HEK293 (cell line): ENCODE measurements at regions not wholly inside any gene's neighbourhood (a gene's known extent, or its start where the extent isn't known, plus 50 kb on each side); places are given as distances from the start of the nearest gene placed in this dataset.

Experiments
- CTCF ChIA-PET: fragments of 350-600 bp; formaldehyde crosslinking; extraction: SDS; loops from one replicate; lab custom pipeline; 2021; ENCODE audit warnings: antibody characterized with exemption; lab: Yijun Ruan, JAX
- POLR2A ChIA-PET: fragments of 300-600 bp; formaldehyde crosslinking; extraction: SDS; loops from one replicate; lab custom pipeline; 2020; ENCODE audit warnings: antibody characterized with exemption, inconsistent platforms; lab: Yijun Ruan, JAX
- H3K27ac ChIP-seq: fragments of 200-500 bp; sonication (Bioruptor generic); 2 replicates; pipeline ENCODE4 v1.5.1; 2014; ENCODE audit warnings: low read depth, low read length, control low read depth, inconsistent platforms; ENCODE audit errors: extremely low read depth
- H3K36me3 ChIP-seq, 2 experiments: fragments of 200-500 bp in 1 of 2; sonication (Bioruptor generic) in 1 of 2; 1 replicate in 1 of 2; 2 replicates in 1 of 2; pipeline ENCODE4 v1.5.1; 2014 to 2017; ENCODE audit warnings: inconsistent platforms in 2 of 2, low read length in 2 of 2; ENCODE audit not compliant: control insufficient read depth in 2 of 2, insufficient read depth in 1 of 2
- H3K4me1 ChIP-seq: fragments of 200-500 bp; sonication (Bioruptor generic); 2 replicates; pipeline ENCODE4 v1.5.1; 2014; ENCODE audit warnings: mild to moderate bottlenecking, low read length, inconsistent platforms; ENCODE audit not compliant: control insufficient read depth, insufficient read depth
- H3K4me3 ChIP-seq: 2 replicates; pipeline ENCODE4 v1.5.1; 2011; ENCODE audit warnings: low read depth, mild to moderate bottlenecking, control low read depth, low read length, moderate library complexity
- H3K9me3 ChIP-seq: fragments of 200-500 bp; sonication (Bioruptor generic); 2 replicates; pipeline ENCODE4 v1.5.1; 2014; ENCODE audit warnings: low read depth, low read length, inconsistent platforms; ENCODE audit not compliant: control insufficient read depth, insufficient read depth
- BCL11A ChIP-seq: fragments of 450-650 bp; formaldehyde crosslinking; IDR thresholded peaks from 2 replicates; pipeline ENCODE4 v1.5.1; 2016; ENCODE audit warnings: low read depth, missing biosample characterization, missing genetic modification characterization
- GLIS1 ChIP-seq: fragments of 450-650 bp; formaldehyde crosslinking; IDR thresholded peaks from 2 replicates; pipeline ENCODE4 v1.5.1; 2016; ENCODE audit warnings: missing biosample characterization, missing genetic modification characterization
- GLIS2 ChIP-seq: fragments of 450-650 bp; formaldehyde crosslinking; IDR thresholded peaks from 2 replicates; pipeline ENCODE4 v1.5.1; 2016; ENCODE audit warnings: missing biosample characterization, missing genetic modification characterization
- KLF9 ChIP-seq: fragments of 450-650 bp; formaldehyde crosslinking; IDR thresholded peaks from 2 replicates; pipeline ENCODE4 v1.5.1; 2016; ENCODE audit warnings: missing biosample characterization, missing genetic modification characterization, low read depth
- MYNN ChIP-seq: fragments of 450-650 bp; formaldehyde crosslinking; IDR thresholded peaks from 2 replicates; pipeline ENCODE4 v1.5.1; 2016; ENCODE audit warnings: missing biosample characterization, missing genetic modification characterization, borderline replicate concordance
- OSR2 ChIP-seq: fragments of 450-650 bp; formaldehyde crosslinking; IDR thresholded peaks from 2 replicates; pipeline ENCODE4 v1.5.1; 2016; ENCODE audit warnings: missing biosample characterization, missing genetic modification characterization
- WT1 ChIP-seq: fragments of 450-650 bp; formaldehyde crosslinking; IDR thresholded peaks from 2 replicates; pipeline ENCODE4 v1.5.1; 2016; ENCODE audit warnings: missing biosample characterization, missing genetic modification characterization
- ZBTB6 ChIP-seq: fragments of 450-650 bp; formaldehyde crosslinking; IDR thresholded peaks from 2 replicates; pipeline ENCODE4 v1.5.1; 2017; ENCODE audit warnings: missing biosample characterization, missing genetic modification characterization
- ZBTB7A ChIP-seq: fragments of 450-650 bp; formaldehyde crosslinking; IDR thresholded peaks from 2 replicates; pipeline ENCODE4 v1.5.1; 2016; ENCODE audit warnings: low read depth, missing biosample characterization, missing genetic modification characterization
- ZBTB8A ChIP-seq: fragments of 450-650 bp; formaldehyde crosslinking; IDR thresholded peaks from 2 replicates; pipeline ENCODE4 v1.5.1; 2016; ENCODE audit warnings: missing biosample characterization, missing genetic modification characterization
- ZNF175 ChIP-seq: fragments of 450-650 bp; formaldehyde crosslinking; IDR thresholded peaks from 2 replicates; pipeline ENCODE4 v1.5.1; 2016; ENCODE audit warnings: missing biosample characterization, missing genetic modification characterization
- ZNF394 ChIP-seq: fragments of 450-650 bp; formaldehyde crosslinking; IDR thresholded peaks from 2 replicates; pipeline ENCODE4 v1.5.1; 2016; ENCODE audit warnings: missing biosample characterization, missing genetic modification characterization, mild to moderate bottlenecking, moderate library complexity, borderline replicate concordance
- ZNF416 ChIP-seq: fragments of 450-650 bp; formaldehyde crosslinking; IDR thresholded peaks from 2 replicates; pipeline ENCODE4 v1.5.1; 2016; ENCODE audit warnings: missing biosample characterization, missing genetic modification characterization
- ZNF514 ChIP-seq: fragments of 450-650 bp; formaldehyde crosslinking; IDR thresholded peaks from 2 replicates; pipeline ENCODE4 v1.5.1; 2016; ENCODE audit warnings: missing biosample characterization, missing genetic modification characterization
- ZNF580 ChIP-seq: fragments of 450-650 bp; formaldehyde crosslinking; IDR thresholded peaks from 2 replicates; pipeline ENCODE4 v1.5.1; 2016; ENCODE audit warnings: missing biosample characterization, missing genetic modification characterization
- ZNF654 ChIP-seq: fragments of 450-650 bp; formaldehyde crosslinking; IDR thresholded peaks from 2 replicates; pipeline ENCODE4 v1.5.1; 2016; ENCODE audit warnings: low read depth, missing biosample characterization, missing genetic modification characterization
- ZNF658 ChIP-seq: fragments of 450-650 bp; formaldehyde crosslinking; IDR thresholded peaks from 2 replicates; pipeline ENCODE4; 2016; ENCODE audit warnings: missing biosample characterization, missing genetic modification characterization
- ZNF660 ChIP-seq: fragments of 450-650 bp; IDR thresholded peaks from 2 replicates; pipeline ENCODE4 v1.5.1; 2018; ENCODE audit warnings: missing biosample characterization, mild to moderate bottlenecking, missing genetic modification characterization
- ZNF747 ChIP-seq: fragments of 450-650 bp; formaldehyde crosslinking; IDR thresholded peaks from 2 replicates; pipeline ENCODE4 v1.5.1; 2016; ENCODE audit warnings: missing biosample characterization, missing genetic modification characterization
- ZNF768 ChIP-seq: fragments of 450-650 bp; formaldehyde crosslinking; IDR thresholded peaks from 2 replicates; pipeline ENCODE4 v1.5.1; 2018; ENCODE audit warnings: missing biosample characterization, mild to moderate bottlenecking, missing genetic modification characterization
- ZNF776 ChIP-seq: fragments of 450-650 bp; formaldehyde crosslinking; IDR thresholded peaks from 2 replicates; pipeline ENCODE4 v1.5.0; 2017; ENCODE audit warnings: missing biosample characterization, missing genetic modification characterization, borderline replicate concordance
- TF ChIP-seq, protein P1 (sequence below): fragments of 450-650 bp; formaldehyde crosslinking; IDR thresholded peaks from 2 replicates; pipeline ENCODE4 v1.5.1; 2016; ENCODE audit warnings: missing biosample characterization, missing genetic modification characterization
- TF ChIP-seq, protein P2 (sequence below): fragments of 450-650 bp; formaldehyde crosslinking; IDR thresholded peaks from 2 replicates; pipeline ENCODE4 v1.5.1; 2016; ENCODE audit warnings: missing biosample characterization, missing genetic modification characterization
- TF ChIP-seq, protein P3 (sequence below): fragments of 450-650 bp; IDR thresholded peaks from 2 replicates; pipeline ENCODE4 v1.5.1; 2018; ENCODE audit warnings: missing biosample characterization, mild to moderate bottlenecking, missing genetic modification characterization
- TF ChIP-seq, protein P4 (sequence below): fragments of 450-650 bp; formaldehyde crosslinking; IDR thresholded peaks from 2 replicates; pipeline ENCODE4 v1.5.1; 2016; ENCODE audit warnings: missing biosample characterization, missing genetic modification characterization

DNA sequence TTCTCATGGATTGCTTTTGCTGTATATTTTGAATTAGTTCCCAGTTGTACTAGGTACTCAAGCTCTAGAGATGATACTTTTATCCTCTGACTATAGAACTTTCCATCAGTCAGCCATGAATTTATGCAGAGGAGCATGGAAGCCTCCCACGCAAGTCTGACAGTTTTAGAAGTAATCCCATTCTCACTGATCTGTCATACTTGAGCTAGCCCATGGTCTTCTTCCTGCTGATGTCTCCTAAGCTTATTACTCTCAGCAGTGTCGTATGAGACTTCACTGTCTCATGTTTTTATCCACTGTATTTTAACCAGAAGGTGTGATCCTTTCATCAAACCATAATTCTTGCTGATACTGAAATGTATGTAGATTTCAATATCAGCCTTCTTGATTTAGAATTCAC lies 715.2 kb upstream of the MARCKS start:
- Histone ChIP-seq H3K36me3 (no peaks in the 10 kb centered on the region), H3K4me1 (no peaks in the 10 kb centered on the region), H3K9me3 (no peaks in the 10 kb centered on the region), H3K4me3 (no peak overlapping the region), H3K27ac (no peak overlapping the region)
- no peak for TF ChIP-seq ZBTB8A
- TF ChIP-seq ZNF416 = no peak
- TF ChIP-seq KLF9 (tag by site-specific recombination) = no peak
- TF ChIP-seq, protein P1, sequence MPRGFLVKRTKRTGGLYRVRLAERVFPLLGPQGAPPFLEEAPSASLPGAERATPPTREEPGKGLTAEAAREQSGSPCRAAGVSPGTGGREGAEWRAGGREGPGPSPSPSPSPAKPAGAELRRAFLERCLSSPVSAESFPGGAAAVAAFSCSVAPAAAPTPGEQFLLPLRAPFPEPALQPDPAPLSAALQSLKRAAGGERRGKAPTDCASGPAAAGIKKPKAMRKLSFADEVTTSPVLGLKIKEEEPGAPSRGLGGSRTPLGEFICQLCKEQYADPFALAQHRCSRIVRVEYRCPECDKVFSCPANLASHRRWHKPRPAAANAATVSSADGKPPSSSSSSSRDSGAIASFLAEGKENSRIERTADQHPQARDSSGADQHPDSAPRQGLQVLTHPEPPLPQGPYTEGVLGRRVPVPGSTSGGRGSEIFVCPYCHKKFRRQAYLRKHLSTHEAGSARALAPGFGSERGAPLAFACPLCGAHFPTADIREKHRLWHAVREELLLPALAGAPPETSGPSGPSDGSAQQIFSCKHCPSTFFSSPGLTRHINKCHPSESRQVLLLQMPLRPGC = no peak
- no peak for TF ChIP-seq ZBTB6
- TF ChIP-seq ZNF658 (tag by site-specific recombination) = no peak
- no peak for TF ChIP-seq ZNF776 (tag by site-specific recombination)
- no peak for TF ChIP-seq MYNN
- no peak for TF ChIP-seq ZNF747 (tag by site-specific recombination)
- no peak for TF ChIP-seq ZNF175
- CTCF ChIA-PET = interaction anchor here (1.7 kb wide), 1 partner anchor 8 kb away, joined by 3 read pairs; no protein-coding TSS in a partner anchor
- POLR2A ChIA-PET = no interaction called here

- no peak overlapping the region for H3K4me3 ChIP-seq
- TF ChIP-seq ZNF776 (tag by site-specific recombination) = no peak
- no peak for TF ChIP-seq ZBTB7A (tag by site-specific recombination)
- TF ChIP-seq, all 188 proteins: peak for 0
- Histone ChIP-seq H3K9me3 (no peaks in the 10 kb centered on the region), H3K27ac (no peak overlapping the region), H3K36me3 (no peaks in the 10 kb centered on the region), H3K4me1 (0 out of 2 replicates have a peak, but pooled peaks cover 3% of the 10 kb centered on the region)
- CTCF ChIA-PET = no interaction called here
- POLR2A ChIA-PET = no interaction called here
Observed at GRCh38 chr6:113142671-113143174, 714.4 kb upstream of the MARCKS start.

GRCh38 chr6:113143206-113143605 lies 713.9 kb upstream of the MARCKS start:
- ChIA-PET POLR2A (no interaction called here), CTCF (no interaction called here)
- Histone ChIP-seq H3K9me3 (no peaks in the 10 kb centered on the region), H3K27ac (no peak overlapping the region), H3K4me3 (no peak overlapping the region), H3K36me3 (no peaks in the 10 kb centered on the region), H3K4me1 (0 out of 2 replicates have a peak, but pooled peaks cover 3% of the 10 kb centered on the region)
- TF ChIP-seq, protein P2, sequence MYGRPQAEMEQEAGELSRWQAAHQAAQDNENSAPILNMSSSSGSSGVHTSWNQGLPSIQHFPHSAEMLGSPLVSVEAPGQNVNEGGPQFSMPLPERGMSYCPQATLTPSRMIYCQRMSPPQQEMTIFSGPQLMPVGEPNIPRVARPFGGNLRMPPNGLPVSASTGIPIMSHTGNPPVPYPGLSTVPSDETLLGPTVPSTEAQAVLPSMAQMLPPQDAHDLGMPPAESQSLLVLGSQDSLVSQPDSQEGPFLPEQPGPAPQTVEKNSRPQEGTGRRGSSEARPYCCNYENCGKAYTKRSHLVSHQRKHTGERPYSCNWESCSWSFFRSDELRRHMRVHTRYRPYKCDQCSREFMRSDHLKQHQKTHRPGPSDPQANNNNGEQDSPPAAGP = no peak
- TF ChIP-seq GLIS2 (tag by site-specific recombination) (no peak), GLIS1 (no peak), ZNF580 (tag by site-specific recombination) (no peak), ZNF394 (tag by site-specific recombination) (no peak), WT1 (tag by site-specific recombination) (no peak), ZNF514 (tag by site-specific recombination) (no peak), ZNF654 (tag by site-specific recombination) (no peak), BCL11A (tag by site-specific recombination) (no peak), OSR2 (tag by site-specific recombination) (no peak), ZNF768 (no peak), ZNF660 (no peak)
- TF ChIP-seq, protein P3, sequence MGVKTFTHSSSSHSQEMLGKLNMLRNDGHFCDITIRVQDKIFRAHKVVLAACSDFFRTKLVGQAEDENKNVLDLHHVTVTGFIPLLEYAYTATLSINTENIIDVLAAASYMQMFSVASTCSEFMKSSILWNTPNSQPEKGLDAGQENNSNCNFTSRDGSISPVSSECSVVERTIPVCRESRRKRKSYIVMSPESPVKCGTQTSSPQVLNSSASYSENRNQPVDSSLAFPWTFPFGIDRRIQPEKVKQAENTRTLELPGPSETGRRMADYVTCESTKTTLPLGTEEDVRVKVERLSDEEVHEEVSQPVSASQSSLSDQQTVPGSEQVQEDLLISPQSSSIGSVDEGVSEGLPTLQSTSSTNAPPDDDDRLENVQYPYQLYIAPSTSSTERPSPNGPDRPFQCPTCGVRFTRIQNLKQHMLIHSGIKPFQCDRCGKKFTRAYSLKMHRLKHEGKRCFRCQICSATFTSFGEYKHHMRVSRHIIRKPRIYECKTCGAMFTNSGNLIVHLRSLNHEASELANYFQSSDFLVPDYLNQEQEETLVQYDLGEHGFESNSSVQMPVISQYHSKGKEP = no peak
- TF ChIP-seq, protein P4, sequence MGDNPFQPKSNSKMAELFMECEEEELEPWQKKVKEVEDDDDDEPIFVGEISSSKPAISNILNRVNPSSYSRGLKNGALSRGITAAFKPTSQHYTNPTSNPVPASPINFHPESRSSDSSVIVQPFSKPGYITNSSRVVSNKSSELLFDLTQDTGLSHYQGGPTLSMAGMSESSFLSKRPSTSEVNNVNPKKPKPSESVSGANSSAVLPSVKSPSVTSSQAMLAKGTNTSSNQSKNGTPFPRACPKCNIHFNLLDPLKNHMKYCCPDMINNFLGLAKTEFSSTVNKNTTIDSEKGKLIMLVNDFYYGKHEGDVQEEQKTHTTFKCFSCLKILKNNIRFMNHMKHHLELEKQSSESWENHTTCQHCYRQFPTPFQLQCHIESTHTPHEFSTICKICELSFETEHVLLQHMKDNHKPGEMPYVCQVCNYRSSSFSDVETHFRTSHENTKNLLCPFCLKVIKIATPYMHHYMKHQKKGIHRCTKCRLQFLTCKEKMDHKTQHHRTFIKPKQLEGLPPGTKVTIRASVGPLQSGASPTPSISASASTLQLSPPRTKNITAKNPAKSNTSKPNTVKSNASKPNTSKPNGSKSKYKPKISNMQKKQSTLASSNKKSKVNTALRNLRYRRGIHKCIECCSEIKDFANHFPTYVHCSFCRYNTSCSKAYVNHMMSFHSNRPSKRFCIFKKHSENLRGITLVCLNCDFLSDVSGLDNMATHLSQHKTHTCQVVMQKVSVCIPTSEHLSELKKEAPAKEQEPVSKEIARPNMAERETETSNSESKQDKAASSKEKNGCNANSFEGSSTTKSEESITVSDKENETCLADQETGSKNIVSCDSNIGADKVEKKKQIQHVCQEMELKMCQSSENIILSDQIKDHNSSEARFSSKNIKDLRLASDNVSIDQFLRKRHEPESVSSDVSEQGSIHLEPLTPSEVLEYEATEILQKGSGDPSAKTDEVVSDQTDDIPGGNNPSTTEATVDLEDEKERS (tag by site-specific recombination) = no peak
